Islet of Langerhans (tissue), 1 donor: ENCODE measurements at regions not wholly inside any gene's neighbourhood (a gene's known extent, or its start where the extent isn't known, plus 50 kb on each side); places are given as distances from the start of the nearest gene placed in this dataset.

ENCODE experiments used
- FAIRE-seq: peaks from one replicate; lab custom pipeline; 2011; peaks lifted over from hg19 to GRCh38; lab: Jason Lieb, UNC

DNA sequence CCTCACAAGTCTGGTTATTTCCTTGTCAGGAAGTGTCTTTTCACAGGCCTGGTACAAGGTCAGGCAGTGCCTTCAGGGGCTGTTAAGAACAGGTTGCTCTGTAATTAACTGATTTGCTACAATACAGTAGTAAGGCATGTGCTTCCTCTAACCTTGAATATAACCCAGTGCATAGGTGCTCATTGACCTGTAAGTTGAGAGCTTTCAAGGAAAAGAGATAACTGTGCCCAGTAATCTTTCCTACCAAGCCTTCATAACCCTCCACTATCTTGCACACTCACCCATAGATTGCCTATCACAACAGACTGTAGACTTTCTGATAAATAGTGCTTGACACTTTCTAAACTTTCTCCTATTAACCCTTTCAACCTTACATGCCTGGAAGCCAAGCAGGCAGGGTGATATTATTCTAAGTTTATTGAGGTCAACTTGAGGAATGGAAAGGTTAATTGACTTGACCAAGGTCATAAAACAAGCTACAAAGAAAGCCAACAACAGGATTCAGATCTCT lies 148.1 kb downstream of the PPARGC1A start:
- FAIRE-seq: no peak

DNA sequence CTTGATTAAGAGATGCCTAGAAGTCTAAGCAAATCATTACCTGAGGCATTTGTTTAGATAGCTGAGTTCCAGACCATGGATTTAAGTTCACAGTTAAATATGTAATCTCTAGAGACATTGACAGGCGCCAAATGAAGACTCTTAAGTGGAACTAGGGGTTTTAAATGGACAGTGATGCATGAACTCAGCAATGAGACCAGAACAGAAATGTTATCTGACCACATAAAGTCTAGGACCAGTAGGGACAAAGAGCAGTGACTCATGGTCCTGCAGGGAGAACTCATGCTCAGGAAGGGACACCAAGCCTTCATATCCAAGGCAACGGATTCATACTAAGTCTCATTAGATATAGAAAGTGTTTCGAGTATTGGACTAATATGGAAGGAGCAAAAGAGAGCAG lies 152.3 kb downstream of the PPARGC1A start:
- FAIRE-seq: no peak

DNA sequence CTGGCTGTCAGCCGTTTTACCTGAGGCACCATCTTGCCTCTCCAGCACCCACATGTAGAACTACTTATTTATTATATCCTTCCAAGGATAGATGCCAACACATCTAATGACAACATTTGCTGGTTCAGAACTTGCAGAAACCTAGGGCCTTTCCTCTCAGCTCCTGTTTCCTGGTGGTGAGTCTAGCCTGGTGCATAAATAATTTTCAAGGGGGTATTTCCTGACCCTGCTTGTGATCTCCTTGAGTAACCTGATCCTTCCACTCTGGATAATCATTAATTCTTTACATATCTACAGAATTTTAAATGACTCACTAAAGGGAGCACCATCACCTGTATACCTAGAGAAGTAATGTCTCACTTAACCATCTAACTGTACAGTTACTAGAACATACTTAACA lies 153.4 kb downstream of the PPARGC1A start:
- no peak for FAIRE-seq

DNA sequence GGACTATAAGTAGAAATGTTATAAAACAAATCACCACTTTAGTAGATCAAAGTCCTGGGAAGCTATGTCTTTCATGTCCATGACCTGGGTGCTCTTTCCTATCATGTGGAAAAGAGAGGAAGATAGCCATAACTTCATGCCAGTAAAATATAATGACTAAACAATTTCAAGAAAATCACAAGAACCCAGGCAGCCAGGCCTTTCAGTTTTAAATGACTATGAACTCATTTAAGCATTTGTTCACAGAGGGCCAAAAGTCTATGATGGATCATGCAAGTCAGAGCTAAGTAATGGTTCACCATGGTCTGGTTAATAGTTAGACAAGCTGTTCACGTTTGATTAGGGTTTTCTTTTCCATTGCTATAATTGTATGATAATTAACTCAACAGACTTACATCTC lies 155.8 kb downstream of the PPARGC1A start:
- FAIRE-seq: no peak

DNA sequence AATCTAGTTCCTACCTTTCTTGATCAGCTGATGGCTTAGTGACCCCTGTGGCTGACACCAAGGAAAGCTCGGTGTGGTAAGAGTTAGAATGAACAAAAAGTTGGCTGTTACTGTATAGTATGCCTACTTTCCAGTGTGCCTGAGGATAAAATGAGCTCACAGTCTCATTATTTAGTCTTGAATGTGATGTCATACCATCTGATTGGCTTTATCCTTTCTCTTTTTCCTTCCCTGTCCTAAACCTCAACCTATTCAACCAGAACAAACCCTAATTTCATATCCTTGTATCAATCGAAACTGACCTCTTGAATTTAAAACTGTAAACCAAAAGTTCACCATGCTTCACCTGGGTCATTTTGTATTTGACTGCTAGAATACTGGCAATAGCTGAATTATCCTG lies 156.4 kb downstream of the PPARGC1A start:
- no peak for FAIRE-seq

DNA sequence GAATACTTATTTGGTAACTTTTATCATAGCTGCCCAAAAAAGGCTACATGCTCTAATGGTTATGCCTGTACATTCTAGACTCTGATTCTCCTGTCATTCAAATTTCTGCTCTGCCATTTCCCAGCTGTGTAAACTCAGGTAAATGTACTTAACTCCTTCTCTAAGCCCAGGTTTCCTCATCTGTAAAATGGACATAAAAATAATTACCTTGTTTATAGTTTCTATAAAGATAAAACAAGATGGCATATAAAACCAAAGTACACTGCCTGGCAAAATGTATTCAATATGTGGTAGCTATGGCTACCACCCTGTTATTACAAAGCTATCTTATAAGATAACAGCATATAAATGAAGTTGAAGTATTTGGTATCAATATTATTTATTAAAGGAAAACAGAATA lies 158.8 kb downstream of the PPARGC1A start:
- FAIRE-seq: no peak

DNA sequence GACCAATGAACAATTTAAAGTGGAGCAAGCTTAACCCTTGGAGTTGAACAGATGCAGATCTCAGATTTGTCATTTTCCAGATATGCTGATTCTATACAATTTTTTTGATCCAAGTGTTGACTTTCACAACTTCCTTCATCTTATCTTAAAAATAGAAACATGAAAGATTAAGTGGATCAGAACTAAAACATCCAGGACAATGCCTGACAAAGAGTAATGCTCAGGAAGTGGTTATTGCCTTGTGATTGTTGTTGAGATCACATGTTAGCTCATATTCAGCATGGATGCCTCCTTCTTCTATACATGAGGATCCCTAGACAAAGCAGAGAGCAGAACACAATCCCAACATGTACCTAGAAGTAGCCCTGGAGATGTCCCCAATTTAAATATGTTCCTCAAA lies 160.9 kb downstream of the PPARGC1A start:
- no peak for FAIRE-seq

DNA sequence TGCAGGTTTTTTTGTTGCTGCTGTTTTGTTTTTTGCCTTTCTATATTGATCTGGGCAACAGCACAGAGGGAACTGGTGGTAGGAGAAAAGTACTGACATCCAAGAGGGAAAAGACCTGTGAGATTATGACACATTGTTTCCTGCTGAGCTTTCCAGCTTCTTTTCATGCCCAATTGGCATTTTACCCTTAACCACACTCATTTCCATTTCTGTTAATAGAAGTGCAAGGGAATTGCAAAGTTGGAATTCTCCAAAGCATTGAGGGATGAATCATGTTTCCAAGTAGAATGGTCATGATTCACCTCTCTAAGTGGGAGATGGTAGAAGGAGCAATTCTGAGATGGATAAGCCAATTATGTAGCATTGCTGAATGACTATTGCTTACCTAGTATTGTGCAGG lies 161.5 kb downstream of the PPARGC1A start:
- FAIRE-seq: no peak

DNA sequence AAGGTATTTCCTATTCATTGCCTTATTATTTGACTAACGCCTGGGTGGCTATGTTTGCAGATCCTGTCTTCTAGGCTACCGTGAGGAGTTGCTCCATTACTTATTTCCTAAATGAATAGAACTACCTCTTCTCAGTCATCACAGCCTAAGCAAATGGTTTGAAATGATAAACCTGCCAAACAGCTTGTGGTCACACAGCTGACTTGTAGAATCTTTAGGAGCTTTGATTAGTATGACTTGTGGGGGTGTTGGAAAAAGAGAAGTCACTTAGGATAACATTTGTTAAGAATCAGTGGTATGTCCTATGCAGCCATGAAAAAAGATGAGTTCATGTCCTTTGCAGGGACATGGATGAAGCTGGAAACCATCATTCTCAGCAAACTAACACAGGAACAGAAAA lies 169.3 kb downstream of the PPARGC1A start:
- no peak for FAIRE-seq

DNA sequence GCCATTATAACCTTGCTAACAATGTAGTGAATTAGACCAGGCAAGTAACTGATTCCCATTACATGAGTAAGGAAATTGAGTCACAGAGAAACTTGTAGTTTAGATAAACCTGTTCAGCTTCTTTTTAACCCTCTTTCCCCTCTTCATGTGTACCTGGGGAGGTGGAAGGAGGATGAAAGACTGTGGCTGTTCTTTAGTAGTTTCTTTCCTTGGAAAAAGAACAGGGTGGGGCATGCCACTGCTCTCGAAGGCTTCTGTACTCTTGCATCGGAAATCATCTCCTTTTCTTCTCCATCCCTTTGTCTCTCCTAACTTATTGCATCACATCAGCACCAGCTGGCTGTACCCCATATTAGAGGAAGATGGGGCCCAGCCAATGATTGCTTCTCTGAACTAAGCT lies 171.4 kb downstream of the PPARGC1A start:
- FAIRE-seq: no peak

DNA sequence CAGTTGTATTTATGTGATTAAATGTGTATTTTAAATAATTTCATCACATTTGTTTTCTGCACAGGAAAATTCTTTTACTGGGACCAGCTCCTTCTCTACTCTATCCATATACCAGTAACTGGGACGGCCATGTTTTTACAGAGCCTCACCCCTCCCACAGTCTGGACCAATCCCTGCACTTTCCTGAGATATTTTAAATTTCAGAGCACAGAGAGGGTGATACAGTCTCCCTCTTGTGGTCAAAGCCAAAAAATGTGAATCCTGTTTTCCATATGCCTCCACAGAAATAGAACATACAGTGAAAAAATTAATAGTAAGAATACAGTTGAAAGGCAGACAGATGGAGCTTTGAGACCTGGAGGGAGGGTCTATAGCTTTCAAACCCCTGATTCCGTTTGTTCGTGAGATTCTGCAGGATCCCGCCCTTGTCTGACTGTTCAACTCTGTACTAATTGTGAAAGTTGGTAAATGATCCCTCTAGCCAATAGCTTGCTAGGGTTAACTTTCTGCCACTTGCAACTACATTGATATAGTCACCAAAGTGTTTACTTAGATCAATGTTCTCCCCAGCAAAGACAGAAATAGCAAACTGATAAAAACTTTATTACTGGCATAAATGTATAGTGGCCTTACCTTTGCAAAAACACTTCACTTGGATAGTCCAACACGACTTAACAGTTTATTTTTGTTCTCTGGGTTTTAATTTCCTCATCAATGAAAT lies 172.2 kb downstream of the PPARGC1A start:
- FAIRE-seq: peak; percentile 45

DNA sequence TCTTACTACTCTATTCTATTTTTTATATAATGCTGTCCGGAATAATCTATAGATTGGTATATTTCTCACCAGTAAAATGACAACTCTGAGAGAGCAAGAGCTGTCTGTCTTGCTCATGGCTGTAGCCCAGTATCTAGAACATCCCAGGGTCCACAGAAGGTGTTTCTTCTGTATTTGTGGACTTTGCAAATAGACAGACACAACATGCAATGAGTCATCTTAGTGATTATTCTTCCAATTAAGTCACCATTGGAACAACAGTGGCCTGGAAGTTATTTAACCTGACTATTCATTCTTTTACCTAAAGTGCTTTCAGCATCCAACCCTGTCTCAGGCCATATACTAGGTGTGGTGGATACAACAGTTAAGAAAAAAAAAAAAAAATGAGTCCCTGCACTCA lies 179.5 kb downstream of the PPARGC1A start:
- FAIRE-seq: no peak

DNA sequence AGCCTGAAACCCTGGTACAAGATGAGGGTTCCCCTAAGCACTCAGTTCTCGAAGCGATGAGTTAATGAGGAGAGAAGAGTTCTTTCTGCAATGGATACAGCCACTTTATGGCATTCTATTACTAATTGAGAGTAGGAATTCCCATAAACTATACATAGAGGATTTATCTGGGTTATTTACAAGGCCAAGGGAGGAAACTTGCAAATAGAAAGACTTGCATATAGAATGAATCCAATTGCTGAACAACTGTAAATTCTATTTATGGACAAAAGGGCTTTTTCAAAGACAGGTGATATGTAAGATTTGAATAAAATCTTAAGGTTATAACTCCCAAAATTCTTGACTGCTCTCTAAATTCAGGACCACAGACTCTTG lies 182.2 kb downstream of the PPARGC1A start:
- no peak for FAIRE-seq

DNA sequence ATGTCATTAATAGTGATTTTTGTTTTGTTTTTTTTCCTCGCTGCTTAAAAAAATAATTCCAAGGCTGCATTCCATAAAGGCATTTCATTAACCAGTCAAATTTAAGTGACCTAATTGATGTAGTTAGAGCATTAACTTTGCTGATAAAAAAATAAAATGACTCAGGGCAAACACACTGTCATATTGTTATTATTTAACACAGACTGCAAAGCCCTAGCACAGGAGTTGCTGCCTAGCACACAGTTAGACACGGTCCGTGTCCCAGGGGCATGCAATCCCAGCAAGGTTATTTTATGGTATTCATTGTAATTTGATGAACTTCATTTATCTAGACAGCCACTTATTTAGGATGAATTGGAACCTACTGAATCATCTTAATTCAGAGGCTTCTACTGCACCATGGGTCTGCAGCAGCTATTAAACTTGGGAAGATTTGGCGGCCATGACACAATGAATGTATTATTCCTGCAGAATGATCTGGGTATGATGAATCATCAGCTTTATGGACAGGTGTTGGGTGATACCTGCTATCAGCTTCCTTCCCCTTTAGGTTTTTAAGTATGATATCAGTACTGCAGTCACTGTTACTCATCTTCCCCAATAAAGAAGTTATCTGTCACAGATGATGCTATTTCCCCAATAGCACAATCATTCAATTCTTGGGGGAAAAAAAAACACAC lies 182.7 kb downstream of the PPARGC1A start:
- FAIRE-seq: no peak

DNA sequence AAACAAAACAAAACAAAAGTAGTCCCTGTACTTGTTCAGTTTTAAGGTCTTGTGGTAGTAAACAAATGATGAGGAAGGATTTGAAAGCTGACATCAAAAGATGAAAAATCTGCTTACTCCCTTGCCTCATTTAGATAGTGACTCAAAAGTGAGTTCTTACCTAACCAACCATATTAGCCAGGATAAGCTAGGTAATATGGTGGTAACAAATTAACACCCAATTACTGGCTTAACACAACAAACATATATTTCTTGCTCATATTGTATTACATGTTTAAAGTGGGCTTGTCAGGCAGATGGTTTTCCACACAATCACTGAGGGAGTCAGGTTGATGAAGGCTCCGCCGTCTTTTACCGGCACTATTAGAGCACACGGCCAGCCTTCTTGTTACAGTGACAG lies 189.7 kb downstream of the PPARGC1A start:
- no peak for FAIRE-seq

DNA sequence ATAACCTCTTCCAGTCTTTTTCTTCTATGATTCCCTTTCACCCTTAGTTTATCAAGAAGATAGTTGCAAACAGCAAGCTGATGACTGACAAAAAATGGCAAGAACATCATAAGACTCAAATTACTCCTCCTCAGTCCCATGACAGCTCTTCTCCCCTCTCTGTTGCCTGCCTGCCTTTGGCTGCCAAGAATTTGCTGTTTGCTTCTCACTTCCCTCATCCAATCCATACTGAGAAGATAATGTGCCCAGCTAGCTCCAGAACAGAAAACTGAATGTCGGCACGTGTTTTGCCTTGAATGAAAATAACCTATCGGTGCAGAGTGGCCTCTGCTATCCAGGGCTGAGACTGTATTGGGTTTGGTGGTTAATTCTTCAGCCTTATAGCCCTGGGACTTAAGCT lies 192.1 kb downstream of the PPARGC1A start:
- FAIRE-seq: no peak

DNA sequence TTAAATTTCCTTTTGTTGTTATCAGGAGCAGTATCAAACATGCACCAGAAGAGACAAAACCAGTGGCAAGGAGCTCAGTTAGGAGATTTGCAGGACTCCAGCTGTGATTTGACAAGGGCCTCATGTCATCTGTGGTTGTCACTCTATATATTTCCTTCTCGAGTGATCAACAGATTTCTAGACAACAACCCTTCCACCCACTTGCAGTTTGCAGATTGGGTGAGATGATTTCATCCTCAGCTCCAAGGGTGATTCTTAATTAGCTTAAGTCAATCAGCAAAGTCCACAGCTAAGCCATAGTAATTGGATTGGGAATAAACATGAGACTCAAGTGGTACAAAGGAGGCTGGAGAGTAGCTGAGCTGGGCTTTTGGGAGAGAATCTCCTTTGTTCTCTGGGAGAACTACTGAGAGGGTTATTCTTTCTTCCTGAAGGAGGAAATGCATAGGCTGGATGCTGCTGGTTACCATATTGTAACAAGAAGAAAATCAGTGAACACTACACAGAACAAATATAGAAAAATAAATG lies 192.8 kb downstream of the PPARGC1A start:
- no peak for FAIRE-seq

DNA sequence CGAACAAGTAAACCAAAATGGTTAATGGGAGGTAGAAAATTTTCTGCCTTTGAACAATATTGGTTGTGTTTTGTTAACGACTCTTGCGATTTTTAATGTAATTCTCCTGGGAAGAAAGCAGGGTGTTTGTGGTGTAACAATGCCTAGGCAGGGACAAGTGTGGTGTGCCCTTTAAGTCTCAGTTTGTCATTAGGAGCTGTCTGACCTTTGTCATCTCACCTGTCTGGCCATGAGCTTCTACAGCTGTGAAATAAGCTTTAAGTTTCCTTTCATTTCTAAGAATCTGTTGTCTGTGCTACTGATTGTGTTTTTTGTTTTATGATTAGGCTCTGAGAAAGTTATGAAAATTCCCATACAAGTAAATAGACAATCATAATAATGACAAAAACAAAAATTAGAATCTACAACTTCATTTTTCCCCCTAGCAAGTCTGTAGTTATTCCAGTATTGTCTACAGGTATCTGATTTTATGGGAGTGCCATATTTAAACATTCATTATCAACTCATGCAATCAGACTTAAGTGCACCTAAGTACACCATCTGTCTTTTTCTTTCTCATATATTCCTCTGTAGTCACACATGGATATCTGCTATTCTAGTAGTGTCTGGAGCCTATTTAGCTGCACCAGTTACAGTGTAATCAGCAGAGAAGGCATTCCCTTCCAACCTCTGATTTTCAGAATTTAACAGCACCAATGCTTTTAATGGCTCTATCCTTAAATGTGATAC lies 203.5 kb downstream of the PPARGC1A start:
- FAIRE-seq: no peak

DNA sequence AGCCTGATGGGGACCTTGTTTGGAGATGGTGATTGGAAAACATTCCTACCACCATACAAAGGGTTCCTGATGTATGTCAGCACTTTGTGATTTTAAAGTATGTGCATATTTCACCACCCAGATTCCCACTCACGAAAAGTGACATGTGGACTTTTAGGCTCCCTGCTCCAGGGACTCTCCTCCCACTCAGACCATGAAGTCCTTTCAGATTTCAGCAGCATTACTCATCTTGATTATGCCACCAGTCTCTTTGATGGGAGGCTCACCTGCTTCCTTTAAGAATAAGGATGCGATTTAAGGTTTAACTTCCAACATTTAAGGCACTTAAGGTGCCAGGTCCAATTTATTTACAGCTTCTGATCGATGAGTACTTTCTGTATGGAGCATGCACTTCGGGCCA lies 204.4 kb downstream of the PPARGC1A start:
- FAIRE-seq: no peak

DNA sequence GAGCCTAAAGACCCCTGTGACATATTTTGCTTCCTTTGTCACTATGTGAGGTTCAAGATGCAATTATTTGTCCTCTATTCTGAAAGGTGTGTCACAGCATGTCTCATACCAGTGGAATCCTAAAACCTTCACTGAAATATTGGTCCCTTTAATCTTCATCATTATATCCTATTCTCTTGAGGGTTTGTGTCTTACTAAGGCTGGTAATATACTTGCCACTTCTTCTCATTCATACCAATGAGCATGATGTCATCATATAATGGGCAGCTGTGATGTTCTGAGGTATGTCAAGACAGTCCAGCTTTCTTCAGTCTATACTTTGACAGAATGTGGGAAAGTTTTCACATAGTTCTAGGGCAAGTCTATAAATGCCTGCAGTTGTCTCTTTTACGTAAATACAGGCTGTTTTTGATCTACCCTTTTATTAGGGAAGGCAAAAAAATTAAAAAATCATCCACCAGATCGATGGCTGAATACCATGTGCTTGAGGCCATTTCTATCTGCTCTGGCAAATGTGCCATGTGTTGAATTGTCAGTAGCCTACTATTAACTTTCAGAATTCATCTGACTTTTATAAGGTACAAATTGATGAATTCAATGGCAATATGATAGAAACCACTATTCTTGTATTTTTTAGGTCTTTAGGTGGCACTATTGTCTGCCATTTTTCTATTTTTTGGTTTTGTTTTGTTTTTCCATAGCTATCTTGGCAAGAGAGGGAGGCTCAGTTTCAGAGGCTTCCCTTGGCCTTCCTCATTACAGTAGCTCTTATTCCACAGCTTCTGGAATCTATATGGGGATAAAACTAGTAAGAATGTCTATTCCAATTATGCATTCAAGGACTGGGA lies 209.0 kb downstream of the PPARGC1A start:
- FAIRE-seq: no peak

DNA sequence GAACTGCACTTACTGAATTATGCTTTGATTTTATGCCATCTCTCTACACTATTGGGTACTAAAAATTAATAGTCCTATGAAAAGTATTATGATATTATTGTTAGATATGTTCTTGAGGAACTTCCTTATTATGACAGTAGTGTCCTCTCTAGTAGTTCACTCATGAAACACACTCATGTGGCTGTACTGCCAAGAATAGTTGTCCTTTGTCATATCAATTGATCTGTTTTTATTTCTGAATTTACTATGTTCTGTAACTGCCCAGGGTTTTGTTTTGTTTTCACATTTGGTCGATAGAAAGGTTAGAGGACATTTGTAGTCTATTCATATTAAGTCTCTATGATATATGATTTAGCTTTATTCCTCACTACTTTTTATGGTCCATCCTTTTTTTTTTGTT lies 215.2 kb downstream of the PPARGC1A start:
- no peak for FAIRE-seq

DNA sequence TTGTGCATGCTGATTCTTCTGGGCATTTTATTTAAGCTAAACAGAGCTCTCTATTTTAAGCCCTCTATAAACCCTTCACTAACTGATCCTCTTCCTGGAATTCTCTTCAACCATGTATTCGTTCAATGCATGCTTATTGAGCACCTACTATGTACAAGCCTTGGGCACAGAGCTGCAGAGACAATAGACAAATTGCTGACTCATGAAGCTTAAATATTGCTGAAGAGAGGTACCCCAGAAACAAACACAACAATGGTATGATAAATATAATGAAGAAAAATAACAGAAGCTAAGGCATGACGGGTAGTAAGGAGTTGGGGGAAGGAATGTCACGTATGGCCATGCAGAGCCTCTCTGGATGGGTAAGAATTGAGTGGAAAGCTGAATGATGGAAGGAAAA lies 222.2 kb downstream of the PPARGC1A start:
- FAIRE-seq: no peak
